SU-DHL-6 (cell line): ENCODE measurements at regions not wholly inside any gene's neighbourhood (a gene's known extent, or its start where the extent isn't known, plus 50 kb on each side); places are given as distances from the start of the nearest gene placed in this dataset.

Experiments
- H2AFZ ChIP-seq: fragments of 200-600 bp; sonication (generic); 2 replicates; pipeline ENCODE4 v1.6.1; 2014; ENCODE audit warnings: low read depth, mild to moderate bottlenecking, moderate library complexity, mixed read lengths, antibody characterized with exemption, low read length; ENCODE audit not compliant: severe bottlenecking
- H3F3A ChIP-seq: fragments of 200-600 bp; shearing (Covaris generic); 2 replicates; pipeline ENCODE4 v1.6.0; 2016; ENCODE audit warnings: antibody characterized with exemption, mild to moderate bottlenecking; ENCODE audit not compliant: insufficient read depth
- H3K27ac ChIP-seq: fragments of 200-600 bp; sonication (generic); 2 replicates; pipeline ENCODE4 v1.5.1; 2016; ENCODE audit warnings: low read depth, mild to moderate bottlenecking, low read length, moderate library complexity, mixed read lengths
- H3K27me3 ChIP-seq: fragments of 200-600 bp; sonication (generic), shearing (Covaris generic); 2 replicates; pipeline ENCODE4 v1.6.0; 2014; ENCODE audit warnings: mild to moderate bottlenecking, low read length
- H3K36me3 ChIP-seq: fragments of 200-600 bp; sonication (generic); 2 replicates; pipeline ENCODE4 v1.6.1; 2014; ENCODE audit warnings: mild to moderate bottlenecking, low read length, mixed read lengths
- H3K4me2 ChIP-seq: fragments of 300-600, 200-600 bp; shearing (Covaris generic), sonication (generic); 2 replicates; pipeline ENCODE4 v1.6.0; 2014; ENCODE audit warnings: low read length, low read depth, mild to moderate bottlenecking; ENCODE audit not compliant: poor library complexity, severe bottlenecking
- H3K4me3 ChIP-seq: fragments of 200-600 bp; sonication (generic); 2 replicates; pipeline ENCODE4 v1.5.1; 2014; ENCODE audit warnings: antibody characterized with exemption, low read length, mild to moderate bottlenecking, mixed read lengths; ENCODE audit not compliant: insufficient read depth, poor library complexity, severe bottlenecking
- H3K79me2 ChIP-seq: fragments of 200-600 bp; sonication (generic); 2 replicates; pipeline ENCODE4 v1.6.1; 2014; ENCODE audit warnings: mild to moderate bottlenecking, low read length, moderate library complexity; ENCODE audit not compliant: insufficient read depth
- H3K9ac ChIP-seq: fragments of 200-600 bp; sonication (generic); 2 replicates; pipeline ENCODE4 v1.7.0; 2014; ENCODE audit warnings: mild to moderate bottlenecking, low read length
- H3K9me2 ChIP-seq: fragments of 200-600 bp; sonication (generic); replicated peaks from 2 replicates; pipeline ENCODE4 v1.6.1; 2014; ENCODE audit warnings: low read length; ENCODE audit not compliant: insufficient read depth
- H3K9me3 ChIP-seq: fragments of 200-600 bp; sonication (generic); 2 replicates; pipeline ENCODE4 v1.6.1; 2014; ENCODE audit warnings: low read length, mixed read lengths; ENCODE audit not compliant: insufficient read depth
- H4K20me1 ChIP-seq: fragments of 200-600 bp; sonication (generic); 2 replicates; pipeline ENCODE4 v1.6.1; 2014; ENCODE audit warnings: low read depth, mild to moderate bottlenecking, antibody characterized with exemption, low read length, moderate library complexity, mixed read lengths
- EZH2phosphoT487 ChIP-seq: fragments of 200-600 bp; sonication (generic), shearing (Covaris generic); conservative IDR thresholded peaks from 2 replicates; pipeline ENCODE4 v1.6.1; 2018; ENCODE audit warnings: mild to moderate bottlenecking, antibody characterized with exemption, low read length, moderate library complexity, mixed read lengths
- TF ChIP-seq, protein P1 (sequence below): fragments of 200-600 bp; sonication (generic); IDR thresholded peaks from one replicate; pipeline ENCODE4 v1.5.1; 2017; ENCODE audit warnings: antibody characterized with exemption, mild to moderate bottlenecking, low read length, moderate library complexity; ENCODE audit not compliant: insufficient read depth, poor library complexity, severe bottlenecking

DNA sequence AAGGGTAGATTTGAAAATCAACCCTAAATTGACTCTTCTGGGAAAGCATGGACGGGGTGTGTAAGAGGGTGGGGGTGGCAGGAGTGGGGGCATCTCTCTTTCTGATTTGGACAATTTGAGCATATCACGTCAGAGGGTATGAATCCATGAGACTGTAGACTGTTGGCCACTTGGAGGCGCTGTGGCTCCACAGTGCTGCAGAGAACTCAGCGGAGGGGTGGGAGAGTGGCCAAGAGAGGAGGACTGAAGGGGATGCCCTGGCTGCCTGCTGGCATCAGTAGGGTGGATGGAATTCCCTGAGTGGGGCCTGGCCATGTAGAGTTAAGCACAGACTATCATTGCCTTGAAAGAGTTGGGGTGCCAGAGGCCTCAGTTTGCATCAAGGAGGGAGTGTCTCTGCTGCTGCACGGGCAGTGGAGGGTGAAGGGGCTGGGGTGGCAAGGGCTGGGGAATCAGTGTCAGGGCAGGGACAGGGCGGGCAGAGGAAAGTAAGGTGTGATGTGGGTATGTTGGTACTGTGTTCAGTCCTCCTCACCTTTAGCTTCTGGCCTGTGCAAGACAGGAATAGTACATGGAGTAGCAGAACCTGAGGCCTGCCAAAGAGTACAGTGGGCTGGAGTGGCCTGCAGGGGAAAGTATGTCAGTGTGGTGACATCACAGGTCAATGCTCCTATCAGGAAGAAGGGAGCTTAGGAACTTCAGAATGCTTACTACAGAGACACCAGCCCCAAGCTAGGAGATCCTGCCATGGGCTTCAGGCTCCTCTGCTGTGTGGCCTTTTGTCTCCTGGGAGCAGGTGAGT lies 133.5 kb upstream of the PRSS58 start:
- TF ChIP-seq EZH2phosphoT487: no peak
- TF ChIP-seq, protein P1, sequence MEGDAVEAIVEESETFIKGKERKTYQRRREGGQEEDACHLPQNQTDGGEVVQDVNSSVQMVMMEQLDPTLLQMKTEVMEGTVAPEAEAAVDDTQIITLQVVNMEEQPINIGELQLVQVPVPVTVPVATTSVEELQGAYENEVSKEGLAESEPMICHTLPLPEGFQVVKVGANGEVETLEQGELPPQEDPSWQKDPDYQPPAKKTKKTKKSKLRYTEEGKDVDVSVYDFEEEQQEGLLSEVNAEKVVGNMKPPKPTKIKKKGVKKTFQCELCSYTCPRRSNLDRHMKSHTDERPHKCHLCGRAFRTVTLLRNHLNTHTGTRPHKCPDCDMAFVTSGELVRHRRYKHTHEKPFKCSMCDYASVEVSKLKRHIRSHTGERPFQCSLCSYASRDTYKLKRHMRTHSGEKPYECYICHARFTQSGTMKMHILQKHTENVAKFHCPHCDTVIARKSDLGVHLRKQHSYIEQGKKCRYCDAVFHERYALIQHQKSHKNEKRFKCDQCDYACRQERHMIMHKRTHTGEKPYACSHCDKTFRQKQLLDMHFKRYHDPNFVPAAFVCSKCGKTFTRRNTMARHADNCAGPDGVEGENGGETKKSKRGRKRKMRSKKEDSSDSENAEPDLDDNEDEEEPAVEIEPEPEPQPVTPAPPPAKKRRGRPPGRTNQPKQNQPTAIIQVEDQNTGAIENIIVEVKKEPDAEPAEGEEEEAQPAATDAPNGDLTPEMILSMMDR: peak; percentile 27
- no peak overlapping the region for H3K4me3 ChIP-seq
- no peak overlapping the region for H2AFZ ChIP-seq
- no peak overlapping the region for H3K4me2 ChIP-seq
- no peaks in the 10 kb centered on the region for H3K79me2 ChIP-seq
- H3K9me2 ChIP-seq: no peaks in the 10 kb centered on the region
- no peaks in the 10 kb centered on the region for H3K27me3 ChIP-seq
- no peak overlapping the region for H3K9ac ChIP-seq
- H3K27ac ChIP-seq: no peak overlapping the region
- H4K20me1 ChIP-seq: no peaks in the 10 kb centered on the region
- H3K9me3 ChIP-seq: no peaks in the 10 kb centered on the region
- no peaks in the 10 kb centered on the region for H3F3A ChIP-seq
- no peaks in the 10 kb centered on the region for H3K36me3 ChIP-seq

DNA sequence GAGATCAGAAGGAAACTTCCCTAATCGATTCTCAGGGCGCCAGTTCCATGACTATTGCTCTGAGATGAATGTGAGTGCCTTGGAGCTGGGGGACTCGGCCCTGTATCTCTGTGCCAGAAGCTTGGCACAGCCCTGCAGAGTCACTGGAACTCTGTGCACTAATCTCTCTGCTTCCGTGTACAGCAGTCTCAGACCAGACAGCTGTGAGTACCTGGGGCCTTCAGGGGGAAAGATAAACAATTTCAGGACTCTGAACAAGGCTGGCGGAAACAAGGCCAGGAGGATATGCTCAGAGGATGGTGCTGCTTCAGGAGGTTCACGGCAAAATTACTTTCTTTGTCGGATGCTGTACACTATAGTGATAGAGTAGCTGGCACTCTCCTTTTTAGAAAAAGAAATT lies 131.7 kb upstream of the PRSS58 start:
- H3K9me3 ChIP-seq: no peaks in the 10 kb centered on the region
- no peaks in the 10 kb centered on the region for H3K36me3 ChIP-seq
- no peak overlapping the region for H3K4me3 ChIP-seq
- H3K79me2 ChIP-seq: no peaks in the 10 kb centered on the region
- H3K9ac ChIP-seq: no peak overlapping the region
- H3K27ac ChIP-seq: no peak overlapping the region
- no peaks in the 10 kb centered on the region for H3K9me2 ChIP-seq
- H2AFZ ChIP-seq: no peak overlapping the region
- H3F3A ChIP-seq: no peaks in the 10 kb centered on the region
- H4K20me1 ChIP-seq: no peaks in the 10 kb centered on the region
- H3K27me3 ChIP-seq: no peaks in the 10 kb centered on the region
- no peak for TF ChIP-seq EZH2phosphoT487
- TF ChIP-seq, protein P1: no peak
- H3K4me2 ChIP-seq: no peak overlapping the region

DNA sequence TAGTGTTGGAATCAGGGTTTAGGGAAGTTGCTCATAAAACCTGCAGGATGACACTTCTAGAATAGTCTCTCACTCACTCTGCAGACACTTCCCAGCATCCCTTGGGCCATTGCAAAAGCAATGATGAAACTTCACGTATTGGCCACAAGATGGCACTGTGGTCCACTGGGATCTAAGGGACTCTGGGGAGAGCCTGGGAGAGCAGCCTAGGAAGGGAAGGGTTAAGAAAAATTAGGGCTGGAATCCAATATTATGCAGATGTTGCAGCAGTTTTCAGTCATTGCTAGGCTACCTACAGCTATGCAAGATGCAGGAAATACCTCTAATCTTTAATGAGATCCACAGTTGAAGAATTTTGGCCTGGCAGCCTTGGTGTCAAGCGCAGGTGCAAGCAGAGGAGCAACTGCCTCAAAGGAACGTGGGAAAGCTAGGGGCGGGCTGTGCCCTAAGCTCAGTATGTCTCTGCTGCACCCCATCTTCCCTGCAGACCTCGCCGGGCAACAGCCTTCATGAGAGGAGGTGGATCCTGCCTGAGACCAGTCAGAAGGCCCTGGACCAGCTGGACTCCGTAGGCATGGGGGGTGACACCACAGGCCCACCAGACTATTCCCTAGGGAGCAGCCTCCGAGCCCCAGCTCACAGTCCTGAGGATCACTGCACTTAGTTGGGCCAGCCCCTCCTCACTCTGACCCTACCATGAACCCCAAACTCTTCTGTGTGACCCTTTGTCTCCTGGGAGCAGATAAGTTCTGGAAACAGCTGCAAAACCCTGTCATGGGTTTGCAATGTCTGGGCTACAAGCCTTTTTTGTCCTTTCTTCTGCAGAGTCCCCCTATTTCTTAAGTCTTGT lies 127.9 kb upstream of the PRSS58 start:
- H2AFZ ChIP-seq: no peak overlapping the region
- H3K9me2 ChIP-seq: no peaks in the 10 kb centered on the region
- no peaks in the 10 kb centered on the region for H3K36me3 ChIP-seq
- no peak overlapping the region for H3K9ac ChIP-seq
- H3K79me2 ChIP-seq: no peaks in the 10 kb centered on the region
- no peaks in the 10 kb centered on the region for H3F3A ChIP-seq
- no peaks in the 10 kb centered on the region for H3K27me3 ChIP-seq
- H3K4me2 ChIP-seq: no peak overlapping the region
- no peaks in the 10 kb centered on the region for H4K20me1 ChIP-seq
- no peak for TF ChIP-seq EZH2phosphoT487
- TF ChIP-seq, protein P1: peak; percentile 51
- H3K9me3 ChIP-seq: no peaks in the 10 kb centered on the region
- H3K27ac ChIP-seq: no peak overlapping the region
- no peak overlapping the region for H3K4me3 ChIP-seq
